Fibroblast of lung (primary cell): ENCODE measurements at regions not wholly inside any gene's neighbourhood (a gene's known extent, or its start where the extent isn't known, plus 50 kb on each side); places are given as distances from the start of the nearest gene placed in this dataset.

Experiments
- DNase-seq, 2 donors: peaks; one replicate each; pipeline versions ENCODE4 v3.0.0 to v3.0.0-alpha.2; 2010; ENCODE audit warnings: low read depth in 2 of 2
- H2AFZ ChIP-seq: 2 replicates; pipeline ENCODE4 v1.5.1; 2012; ENCODE audit warnings: low read length, control low read depth, inconsistent platforms
- H3K27ac ChIP-seq: 2 replicates; pipeline ENCODE4 v1.5.1; 2011; ENCODE audit warnings: low read length, control low read depth; ENCODE audit not compliant: insufficient read depth
- H3K27me3 ChIP-seq: 2 replicates; pipeline ENCODE4 v1.5.1; 2011; ENCODE audit warnings: mild to moderate bottlenecking, low read length; ENCODE audit not compliant: control insufficient read depth, insufficient read depth
- H3K36me3 ChIP-seq: 2 replicates; pipeline ENCODE4 v1.5.1; 2011; ENCODE audit warnings: low read length; ENCODE audit not compliant: control insufficient read depth, insufficient read depth
- H3K4me1 ChIP-seq: 2 replicates; pipeline ENCODE4 v1.5.1; 2011; ENCODE audit warnings: low read length; ENCODE audit not compliant: control insufficient read depth, insufficient read depth; ENCODE audit errors: extremely low read depth
- H3K4me2 ChIP-seq: 2 replicates; pipeline ENCODE4 v1.5.1; 2011; ENCODE audit warnings: low read length, control low read depth; ENCODE audit not compliant: insufficient read depth; ENCODE audit errors: extremely low read depth
- H3K4me3 ChIP-seq, 4 experiments: fragments of 200-600 bp in 1 of 4; sonication (generic) in 1 of 4; replicated peaks in 1 of 4; 2 replicates each; pipeline ENCODE4 v1.5.1; 2011 to 2016; ENCODE audit warnings: low read length in 4 of 4, low read depth in 3 of 4, mild to moderate bottlenecking in 3 of 4, control low read depth in 2 of 4, inconsistent platforms in 1 of 4, mixed read lengths in 1 of 4; ENCODE audit not compliant: insufficient read depth in 1 of 4; ENCODE audit errors: control extremely low read depth in 1 of 4
- H3K79me2 ChIP-seq: 2 replicates; pipeline ENCODE4 v1.5.1; 2012; ENCODE audit warnings: mild to moderate bottlenecking, low read length, inconsistent platforms; ENCODE audit not compliant: control insufficient read depth, insufficient read depth
- H3K9ac ChIP-seq: 2 replicates; pipeline ENCODE4 v1.5.1; 2011; ENCODE audit warnings: mild to moderate bottlenecking, low read length, control low read depth; ENCODE audit not compliant: insufficient read depth
- H3K9me3 ChIP-seq: 2 replicates; pipeline ENCODE4 v1.5.1; 2012; ENCODE audit warnings: low read depth, low read length; ENCODE audit not compliant: control insufficient read depth, insufficient read depth
- H4K20me1 ChIP-seq: 2 replicates; pipeline ENCODE4 v1.5.1; 2011; ENCODE audit warnings: low read length; ENCODE audit not compliant: control insufficient read depth, insufficient read depth; ENCODE audit errors: extremely low read depth
- EZH2 ChIP-seq: IDR thresholded peaks from 2 replicates; pipeline ENCODE4 v1.5.1; 2012; ENCODE audit warnings: low read length, control low read depth, mild to moderate bottlenecking; ENCODE audit errors: missing control alignments
- TF ChIP-seq, protein P1 (sequence below), 2 donors: IDR thresholded peaks in 1 of 2; conservative IDR thresholded peaks in 1 of 2; 1 replicate in 1 of 2; 2 replicates in 1 of 2; pipeline ENCODE4 v1.5.1; 2011 to 2012; ENCODE audit warnings: low read length in 2 of 2, control low read depth in 1 of 2, inconsistent platforms in 1 of 2, low read depth in 1 of 2, mild to moderate bottlenecking in 1 of 2

DNA sequence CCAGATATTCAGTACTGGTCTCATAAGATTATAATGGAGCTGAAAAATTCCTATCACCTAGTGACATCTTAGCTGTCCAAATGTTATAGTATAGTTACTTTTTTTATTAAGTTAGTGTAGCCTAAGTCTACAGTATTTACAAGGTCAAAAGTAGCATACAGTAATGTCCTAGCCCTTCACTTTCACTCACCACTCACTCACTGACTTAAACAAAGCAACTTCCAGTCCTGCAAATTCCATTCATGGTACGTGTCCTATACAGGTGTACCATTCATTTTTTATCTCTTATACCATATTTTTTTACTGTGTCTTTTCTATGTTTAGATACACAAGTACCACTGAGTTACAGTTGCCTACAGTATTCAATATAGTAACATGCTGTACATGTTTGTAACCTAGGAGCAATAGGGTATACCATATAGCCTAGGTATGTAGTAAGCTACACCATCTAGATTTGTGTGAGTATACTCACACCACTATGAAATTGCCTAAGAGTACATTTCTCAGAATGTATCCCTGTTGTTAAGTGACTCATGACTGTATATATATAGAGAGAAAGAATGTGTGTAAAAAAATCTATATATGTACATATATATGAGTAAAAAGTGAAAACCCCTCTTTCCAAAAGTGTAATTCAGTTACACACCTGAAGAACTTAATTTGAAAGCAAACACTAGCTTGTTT is 234.8 kb upstream of the WWC1 start:
- no peaks in the 10 kb centered on the region for H3K79me2 ChIP-seq
- H3K4me3 ChIP-seq = no peak overlapping the region
- H3K36me3 ChIP-seq = no peaks in the 10 kb centered on the region
- H3K9ac ChIP-seq = no peak overlapping the region
- H3K27ac ChIP-seq = no peak overlapping the region
- no peak for DNase-seq
- TF ChIP-seq, protein P1, sequence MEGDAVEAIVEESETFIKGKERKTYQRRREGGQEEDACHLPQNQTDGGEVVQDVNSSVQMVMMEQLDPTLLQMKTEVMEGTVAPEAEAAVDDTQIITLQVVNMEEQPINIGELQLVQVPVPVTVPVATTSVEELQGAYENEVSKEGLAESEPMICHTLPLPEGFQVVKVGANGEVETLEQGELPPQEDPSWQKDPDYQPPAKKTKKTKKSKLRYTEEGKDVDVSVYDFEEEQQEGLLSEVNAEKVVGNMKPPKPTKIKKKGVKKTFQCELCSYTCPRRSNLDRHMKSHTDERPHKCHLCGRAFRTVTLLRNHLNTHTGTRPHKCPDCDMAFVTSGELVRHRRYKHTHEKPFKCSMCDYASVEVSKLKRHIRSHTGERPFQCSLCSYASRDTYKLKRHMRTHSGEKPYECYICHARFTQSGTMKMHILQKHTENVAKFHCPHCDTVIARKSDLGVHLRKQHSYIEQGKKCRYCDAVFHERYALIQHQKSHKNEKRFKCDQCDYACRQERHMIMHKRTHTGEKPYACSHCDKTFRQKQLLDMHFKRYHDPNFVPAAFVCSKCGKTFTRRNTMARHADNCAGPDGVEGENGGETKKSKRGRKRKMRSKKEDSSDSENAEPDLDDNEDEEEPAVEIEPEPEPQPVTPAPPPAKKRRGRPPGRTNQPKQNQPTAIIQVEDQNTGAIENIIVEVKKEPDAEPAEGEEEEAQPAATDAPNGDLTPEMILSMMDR (conservative IDR thresholded peaks at IDR 0.05 in 1 of 2, IDR thresholded peaks at IDR 0.05 in 1 of 2; ENCODE audit: low read depth in 1 of 2, low read length in 2 of 2) = no peak
- TF ChIP-seq EZH2 = no peak
- no peaks in the 10 kb centered on the region for H3K27me3 ChIP-seq
- H2AFZ ChIP-seq = no peak overlapping the region
- H3K4me1 ChIP-seq = no peaks in the 10 kb centered on the region
- no peak overlapping the region for H3K4me2 ChIP-seq
- no peaks in the 10 kb centered on the region for H3K9me3 ChIP-seq
- H4K20me1 ChIP-seq = no peaks in the 10 kb centered on the region

DNA sequence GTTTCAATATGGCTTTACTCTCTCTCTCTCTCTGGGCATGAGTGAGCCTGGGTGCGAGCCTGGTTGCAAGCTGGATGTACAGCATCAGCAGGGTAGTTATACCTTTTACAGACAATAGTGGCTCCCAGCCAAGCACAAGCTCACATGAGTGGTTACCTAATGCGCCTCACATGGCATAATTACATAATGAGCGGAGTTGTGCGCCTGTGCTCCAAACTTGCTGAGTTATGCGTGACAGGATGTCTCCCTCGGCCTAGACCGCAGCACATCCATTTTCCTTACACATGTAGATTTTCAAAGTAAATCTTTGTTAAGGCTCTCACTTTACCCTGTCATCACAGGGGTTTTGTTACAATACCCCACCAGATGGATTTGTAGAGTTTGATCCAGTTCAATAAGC is 233.5 kb upstream of the WWC1 start:
- no peak for DNase-seq
- Histone ChIP-seq H3K9ac (no peak overlapping the region), H3K4me1 (no peaks in the 10 kb centered on the region), H3K27ac (no peak overlapping the region), H3K9me3 (no peaks in the 10 kb centered on the region), H4K20me1 (no peaks in the 10 kb centered on the region), H3K27me3 (no peaks in the 10 kb centered on the region), H3K4me3 (no peak overlapping the region), H2AFZ (no peak overlapping the region), H3K36me3 (no peaks in the 10 kb centered on the region), H3K79me2 (no peaks in the 10 kb centered on the region), H3K4me2 (no peak overlapping the region)
- TF ChIP-seq, protein P1 (conservative IDR thresholded peaks at IDR 0.05 in 1 of 2, IDR thresholded peaks at IDR 0.05 in 1 of 2; ENCODE audit: low read depth in 1 of 2, low read length in 2 of 2) = no peak
- no peak for TF ChIP-seq EZH2

DNA sequence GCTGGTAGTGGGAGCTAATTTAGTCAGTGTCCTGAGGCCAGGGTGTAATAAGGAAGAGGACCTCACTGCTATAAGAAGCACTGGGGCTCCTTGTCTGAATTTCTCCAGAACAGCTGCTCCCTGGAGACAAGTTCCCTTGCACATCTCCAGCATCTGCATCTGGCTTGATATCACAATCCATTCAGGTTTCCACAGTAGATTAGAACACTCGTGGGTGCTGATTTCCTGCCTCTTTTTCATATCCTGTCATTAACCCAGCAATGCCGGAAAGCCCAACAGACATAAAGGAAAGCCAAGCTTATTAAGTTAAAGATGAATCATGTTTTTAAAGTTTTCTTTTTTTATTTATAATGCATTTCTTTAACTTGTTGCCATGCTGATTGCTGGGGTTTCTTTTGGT is 232.3 kb upstream of the WWC1 start:
- Histone ChIP-seq H3K79me2 (no peaks in the 10 kb centered on the region), H3K4me1 (no peaks in the 10 kb centered on the region), H3K4me2 (no peak overlapping the region), H3K9me3 (no peaks in the 10 kb centered on the region), H3K27me3 (no peaks in the 10 kb centered on the region), H4K20me1 (no peaks in the 10 kb centered on the region), H3K4me3 (no peak overlapping the region), H3K27ac (no peak overlapping the region), H3K36me3 (no peaks in the 10 kb centered on the region), H3K9ac (no peak overlapping the region), H2AFZ (no peak overlapping the region)
- TF ChIP-seq, protein P1 (conservative IDR thresholded peaks at IDR 0.05 in 1 of 2, IDR thresholded peaks at IDR 0.05 in 1 of 2; ENCODE audit: low read depth in 1 of 2, low read length in 2 of 2) = no peak
- no peak for TF ChIP-seq EZH2
- no peak for DNase-seq
